Esophagus squamous epithelium (tissue), 5 donors: ENCODE measurements at regions not wholly inside any gene's neighbourhood (a gene's known extent, or its start where the extent isn't known, plus 50 kb on each side); places are given as distances from the start of the nearest gene placed in this dataset.
"Not testable (repeated sequence)": the region's sequence is repeated elsewhere in the genome, so short reads cannot be mapped to it uniquely, and the experiment has no call there.

Experiments
- DNase-seq: peaks from one replicate; lab custom pipeline; 2025; lab: John Stamatoyannopoulos, UW
- H3K27ac ChIP-seq, 4 donors: fragments of 200-600 bp; sonication (generic); one replicate each; pipeline ENCODE4 v1.5.1; 2016 to 2019; ENCODE audit warnings: mild to moderate bottlenecking in 1 of 4
- H3K27me3 ChIP-seq, 4 donors: fragments of 200-600 bp; sonication (generic); 1 replicate in 3 of 4; 2 replicates in 1 of 4; pipeline versions ENCODE4 v1.5.1 to v1.6.0; 2017 to 2021; ENCODE audit warnings: antibody characterized with exemption in 1 of 4
- H3K36me3 ChIP-seq, 3 donors: fragments of 200-600 bp; sonication (generic); one replicate each; pipeline ENCODE4 v1.5.1; 2016 to 2019
- H3K4me1 ChIP-seq, 3 donors: fragments of 200-600 bp; sonication (generic); one replicate each; pipeline ENCODE4 v1.5.1; 2017 to 2019
- H3K4me3 ChIP-seq, 4 donors: fragments of 200-600 bp; sonication (generic); 1 replicate in 3 of 4; 2 replicates in 1 of 4; pipeline ENCODE4 v1.5.1; 2016 to 2019; ENCODE audit warnings: mild to moderate bottlenecking in 2 of 4, moderate library complexity in 1 of 4
- H3K9me3 ChIP-seq, 3 donors: fragments of 200-600 bp; sonication (generic); one replicate each; pipeline ENCODE4 v1.5.1; 2016 to 2019
- WGBS, 2 donors: methylation state at CpG; one replicate each; pipeline ENCODE4 v1.1.5; 2018; 5-methylcytosine and 5-hydroxymethylcytosine counted together
- intact Hi-C: fragments of 100-400 bp; cut with DNase I; formaldehyde crosslinking; loops from one replicate; pipeline ENCODE4 v1.15.0; 2022
- small RNA-seq, 4 donors: library from RNA; depleted of rRNA; stranded (forward); fragments of <200 nt; gene quantifications; one replicate each; pipeline ENCODE3, GENCODE V24; 2016
- donor health status: DM: yes; HTN: yes; CAD: no.

DNA sequence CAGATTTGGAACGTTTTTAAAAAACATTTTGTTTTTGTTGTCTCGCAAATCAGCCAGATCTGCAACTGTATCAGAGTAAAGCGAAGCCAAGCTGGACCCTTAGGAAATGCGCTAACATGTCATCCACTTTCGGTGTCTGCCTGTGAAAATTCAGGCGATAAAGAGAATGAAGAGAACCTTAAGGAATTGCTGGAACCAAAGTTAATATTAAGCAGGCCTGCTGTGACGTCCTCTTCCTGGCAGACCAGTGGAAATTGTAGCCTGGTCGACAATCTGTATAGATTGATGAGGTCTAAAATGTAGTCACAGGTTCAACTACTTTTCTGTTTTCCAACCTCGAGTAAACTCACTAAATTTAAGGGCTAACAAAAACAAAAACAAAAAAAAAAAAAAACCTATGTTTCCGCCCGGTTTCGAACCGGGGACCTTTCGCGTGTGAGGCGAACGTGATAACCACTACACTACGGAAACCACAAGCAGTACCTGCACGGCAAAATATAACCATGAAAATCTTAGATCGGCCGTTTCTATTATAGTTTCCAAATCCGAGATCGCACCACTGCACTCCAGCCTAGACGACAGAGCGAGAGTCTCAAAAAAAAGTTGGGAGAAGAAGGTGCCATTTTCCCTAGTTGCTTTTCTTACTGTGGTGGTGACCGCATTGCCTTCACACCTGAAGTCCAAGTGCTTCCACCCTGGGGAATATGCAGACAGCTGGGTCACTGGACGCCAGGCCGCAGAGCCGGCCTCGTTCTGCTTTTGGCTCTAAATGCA is 70.2 kb upstream of the FCGR1A start:
- H3K9me3 ChIP-seq, H3K27ac ChIP-seq, DNase-seq, H3K36me3 ChIP-seq, intact Hi-C loops, H3K4me3 ChIP-seq, H3K27me3 ChIP-seq, H3K4me1 ChIP-seq: not testable (repeated sequence)
- 24 to 37% methylated on average over 14 to 21 of the region's 30 CpGs for whole genome bisulfite sequencing, 2 donors

DNA sequence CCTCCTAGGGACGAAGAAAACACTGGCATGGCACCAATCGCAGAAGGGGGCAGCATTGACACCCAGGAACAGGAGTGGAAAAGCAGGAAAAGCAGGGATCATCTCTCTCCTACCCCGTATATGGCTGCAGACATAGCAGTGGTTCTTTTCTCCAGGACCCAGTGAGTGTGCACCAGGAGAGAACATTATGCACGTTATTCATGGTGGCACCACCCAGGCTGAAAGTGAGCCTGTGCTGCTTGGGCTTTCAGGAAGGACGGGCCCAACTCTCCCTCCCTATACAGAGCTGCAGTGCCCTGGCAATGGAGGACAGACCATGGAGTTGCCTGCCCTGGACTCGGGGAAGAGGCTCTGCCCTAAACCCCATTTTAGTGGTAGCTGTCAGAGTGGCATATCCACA is 69.0 kb upstream of the FCGR1A start:
- intact Hi-C loops, DNase-seq, H3K27ac ChIP-seq, H3K4me1 ChIP-seq, H3K36me3 ChIP-seq, H3K27me3 ChIP-seq, H3K4me3 ChIP-seq, H3K9me3 ChIP-seq: not testable (repeated sequence)
- WGBS, 2 donors, result no CpG with 5 or more reads among the region's 6 CpGs

DNA sequence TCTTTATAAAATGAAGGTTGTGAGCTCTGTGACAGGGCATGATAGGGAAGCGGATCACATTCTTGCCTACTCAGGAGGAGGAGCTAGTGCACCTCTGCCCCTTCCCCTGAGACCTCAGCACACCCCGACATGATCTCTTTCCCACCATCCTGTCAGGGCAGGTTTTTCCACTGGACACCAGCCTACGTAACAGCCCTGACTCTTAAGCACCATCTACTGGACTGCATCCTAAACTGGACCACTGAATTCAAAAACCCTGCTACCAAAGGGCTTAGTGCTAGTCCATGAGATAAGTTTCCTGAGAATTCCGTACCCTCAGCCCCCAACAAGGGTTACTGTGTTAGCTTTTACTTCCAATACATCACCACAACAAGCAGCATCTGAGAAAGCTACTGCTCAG is 68.5 kb upstream of the FCGR1A start:
- H3K27me3 ChIP-seq, H3K36me3 ChIP-seq, H3K27ac ChIP-seq, H3K9me3 ChIP-seq, H3K4me1 ChIP-seq, H3K4me3 ChIP-seq, DNase-seq, intact Hi-C loops: not testable (repeated sequence)
- no CpG with 5 or more reads among the region's 4 CpGs for WGBS, 2 donors

DNA sequence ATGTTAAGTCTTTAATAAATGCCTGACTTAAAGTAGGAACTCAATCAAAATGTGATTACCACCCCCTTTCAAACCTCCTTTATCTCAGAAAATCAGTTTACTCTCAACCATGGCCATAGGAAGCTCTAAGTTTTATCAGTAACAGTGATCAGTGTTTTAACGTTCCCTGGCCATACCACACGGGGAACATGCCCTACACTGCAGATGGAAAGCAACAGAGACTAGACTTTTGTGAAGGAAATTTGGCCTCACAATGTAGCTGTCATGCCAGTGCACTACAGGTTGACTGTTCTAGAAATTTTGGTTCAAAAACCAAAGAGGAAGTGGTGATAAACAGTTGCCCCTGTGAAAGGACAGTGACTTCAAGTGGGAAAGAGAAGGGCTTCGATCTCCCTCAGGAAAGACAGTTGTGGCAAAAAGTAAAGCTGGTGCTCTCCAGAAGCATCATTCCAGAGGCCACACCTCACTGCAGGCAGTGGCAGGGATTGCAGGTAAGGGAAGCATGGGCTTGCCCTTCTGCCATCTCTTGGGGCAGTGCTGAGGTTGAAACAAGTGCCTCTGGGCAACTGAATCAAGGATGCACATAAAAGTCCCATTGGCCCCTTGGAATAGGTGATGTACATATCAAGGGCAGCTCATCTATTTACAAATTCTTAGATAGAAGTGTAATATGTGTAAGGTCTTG is 57.7 kb upstream of the FCGR1A start:
- H3K27me3 ChIP-seq, DNase-seq, H3K4me1 ChIP-seq, H3K27ac ChIP-seq, intact Hi-C loops, H3K9me3 ChIP-seq, H3K4me3 ChIP-seq, H3K36me3 ChIP-seq: not testable (repeated sequence)
- no CpG with 5 or more reads among the region's 3 CpGs for WGBS, 2 donors

DNA sequence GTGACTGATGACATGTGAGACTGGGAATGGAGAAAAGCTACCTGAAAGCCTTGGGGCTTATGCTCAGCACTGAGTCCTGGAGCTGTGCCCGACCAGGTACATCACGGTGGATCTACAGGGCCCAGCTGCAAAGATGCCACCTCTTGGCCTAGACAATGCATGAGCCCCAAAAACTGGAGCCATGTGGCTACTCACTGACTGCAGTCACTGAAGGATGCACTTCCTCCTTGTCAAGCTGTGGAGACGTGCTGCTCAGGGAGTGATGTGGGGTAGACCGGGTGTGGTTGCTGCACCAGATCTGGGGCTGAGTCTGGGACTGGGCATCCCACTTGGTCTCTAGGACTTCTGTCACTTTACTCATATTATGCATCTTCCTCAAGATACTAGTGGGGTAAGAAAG is 55.8 kb upstream of the FCGR1A start:
- DNase-seq, H3K4me3 ChIP-seq, intact Hi-C loops, H3K27ac ChIP-seq, H3K36me3 ChIP-seq, H3K9me3 ChIP-seq, H3K27me3 ChIP-seq, H3K4me1 ChIP-seq: not testable (repeated sequence)
- no CpG with 5 or more reads among the region's 4 CpGs for WGBS, 2 donors

DNA sequence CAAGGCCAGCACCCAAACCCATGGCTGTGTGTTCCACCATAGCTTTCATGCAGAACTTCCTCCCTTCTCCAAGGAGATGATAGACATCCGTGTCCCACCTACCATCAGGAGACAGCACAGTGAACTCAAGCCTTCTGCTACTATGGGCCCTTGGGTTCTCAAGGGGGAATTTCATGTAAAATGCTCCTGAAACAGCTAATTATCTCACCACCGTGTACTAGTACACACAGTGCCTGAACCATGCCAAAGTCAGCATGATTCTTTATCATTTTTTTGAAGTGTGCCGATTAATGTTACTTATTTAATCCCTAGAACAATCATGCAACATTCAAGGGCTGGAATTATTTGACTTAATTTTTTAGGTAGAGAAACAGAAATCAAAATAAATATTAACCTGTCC is 53.9 kb upstream of the FCGR1A start:
- intact Hi-C loops, H3K9me3 ChIP-seq, H3K36me3 ChIP-seq, H3K4me3 ChIP-seq, H3K27ac ChIP-seq, H3K27me3 ChIP-seq, DNase-seq, H3K4me1 ChIP-seq: not testable (repeated sequence)
- WGBS, 2 donors, result no CpG with 5 or more reads among the region's 3 CpGs

Small RNA genes lying in the stretch of these regions (small RNA-seq; reads per million reads assigned to genes)
- gene RF00003 (0 to 0.53 (median 0.14) reads per million in 4 donors), gene RNU1-68P (0 reads per million in 4 donors)
